ENCODE measurements at regions not wholly inside any gene's neighbourhood (a gene's known extent, or its start where the extent isn't known, plus 50 kb on each side); places are given as distances from the start of the nearest gene placed in this dataset.

- TF ChIP-seq, protein P1, sequence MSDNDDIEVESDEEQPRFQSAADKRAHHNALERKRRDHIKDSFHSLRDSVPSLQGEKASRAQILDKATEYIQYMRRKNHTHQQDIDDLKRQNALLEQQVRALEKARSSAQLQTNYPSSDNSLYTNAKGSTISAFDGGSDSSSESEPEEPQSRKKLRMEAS (IDR thresholded peaks at IDR 0.05): no peak
- no peak for TF ChIP-seq EGR1 (IDR thresholded peaks at IDR 0.05)
- TF ChIP-seq RAD21 (IDR thresholded peaks at IDR 0.05; ENCODE audit: low read depth): no peak
- no peak for TF ChIP-seq REST (IDR thresholded peaks at IDR 0.05; ENCODE audit: low read depth)
- no peak for TF ChIP-seq TAF1 (IDR thresholded peaks at IDR 0.05; ENCODE audit: low read depth)
- TF ChIP-seq CEBPB (IDR thresholded peaks at IDR 0.05): no peak
- no peak for TF ChIP-seq USF1 (IDR thresholded peaks at IDR 0.05)
- no peak for TF ChIP-seq TEAD4 (IDR thresholded peaks at IDR 0.05)
- no peak for TF ChIP-seq EP300 (IDR thresholded peaks at IDR 0.05; ENCODE audit: borderline replicate concordance)
- TF ChIP-seq ZBTB7A (IDR thresholded peaks at IDR 0.05; ENCODE audit: low read depth): no peak
- no peak for TF ChIP-seq YY1 (IDR thresholded peaks at IDR 0.05; ENCODE audit: low read depth)
- no peak for TF ChIP-seq CREB1 (IDR thresholded peaks at IDR 0.05; ENCODE audit: low read depth)
- TF ChIP-seq FOXM1 (IDR thresholded peaks at IDR 0.05; ENCODE audit: borderline replicate concordance, low read depth): no peak
Measured at GRCh38 chr10:78321500-78321899, 287.8 kb downstream of the RPS24 start.

Data from Ishikawa (cell line).